Astrocyte (in vitro differentiated cells and primary cell): ENCODE measurements at regions not wholly inside any gene's neighbourhood (a gene's known extent, or its start where the extent isn't known, plus 50 kb on each side); places are given as distances from the start of the nearest gene placed in this dataset.

Source experiments
- DNase-seq: peaks from one replicate; pipeline ENCODE4 v3.0.0-alpha.2; 2010; ENCODE audit warnings: low read depth
- FAIRE-seq: peaks from 2 replicates; lab custom pipeline; 2011; peaks lifted over from hg19 to GRCh38; lab: Jason Lieb, UNC
- H2AFZ ChIP-seq: 2 replicates; pipeline ENCODE4 v1.6.0; 2012; ENCODE audit warnings: low read depth, low read length, inconsistent platforms
- H3K27ac ChIP-seq: 2 replicates; pipeline ENCODE4 v1.5.1; 2011; ENCODE audit warnings: low read depth, low read length, inconsistent platforms
- H3K27me3 ChIP-seq: 2 replicates; pipeline ENCODE4 v1.6.0; 2011; ENCODE audit warnings: low read length, inconsistent platforms; ENCODE audit not compliant: insufficient read depth
- H3K36me3 ChIP-seq: 2 replicates; pipeline ENCODE4 v1.5.1; 2011; ENCODE audit warnings: low read length, inconsistent platforms; ENCODE audit not compliant: insufficient read depth
- H3K4me1 ChIP-seq: 2 replicates; pipeline ENCODE4 v1.5.1; 2011; ENCODE audit warnings: low read length, inconsistent platforms; ENCODE audit not compliant: insufficient read depth
- H3K4me2 ChIP-seq: 2 replicates; pipeline ENCODE4 v1.6.0; 2012; ENCODE audit warnings: low read length, inconsistent platforms
- H3K4me3 ChIP-seq: 2 replicates; pipeline ENCODE4 v1.5.1; 2011; ENCODE audit warnings: low read depth, mild to moderate bottlenecking, low read length, inconsistent platforms; ENCODE audit not compliant: insufficient read depth
- H3K79me2 ChIP-seq: 2 replicates; pipeline ENCODE4 v1.6.0; 2012; ENCODE audit warnings: mild to moderate bottlenecking, low read length, inconsistent platforms; ENCODE audit not compliant: insufficient read depth
- H3K9ac ChIP-seq: 2 replicates; pipeline ENCODE4 v1.6.0; 2012; ENCODE audit warnings: mild to moderate bottlenecking, low read length, inconsistent platforms
- H3K9me3 ChIP-seq: 2 replicates; pipeline ENCODE4 v1.5.1; 2012; ENCODE audit warnings: low read depth, mild to moderate bottlenecking, low read length, inconsistent platforms; ENCODE audit not compliant: insufficient read depth
- H4K20me1 ChIP-seq: 2 replicates; pipeline ENCODE4 v1.6.0; 2012; ENCODE audit warnings: low read length, inconsistent platforms; ENCODE audit not compliant: insufficient read depth
- H3K27ac Mint-ChIP-seq: one replicate; pipeline ENCODE4 v1.8.0; 2021; ENCODE audit warnings: mild to moderate bottlenecking, mixed read lengths; ENCODE audit not compliant: unreplicated experiment
- H3K27me3 Mint-ChIP-seq: one replicate; pipeline ENCODE4 v1.8.0; 2021; ENCODE audit warnings: low read depth, mixed read lengths; ENCODE audit not compliant: unreplicated experiment
- H3K36me3 Mint-ChIP-seq: one replicate; pipeline ENCODE4 v1.8.0; 2021; ENCODE audit warnings: low read depth, mixed read lengths; ENCODE audit not compliant: unreplicated experiment
- H3K4me1 Mint-ChIP-seq: one replicate; pipeline ENCODE4 v1.8.0; 2021; ENCODE audit warnings: low read depth, mixed read lengths; ENCODE audit not compliant: unreplicated experiment
- H3K4me3 Mint-ChIP-seq: one replicate; pipeline ENCODE4 v1.8.0; 2021; ENCODE audit warnings: mild to moderate bottlenecking, moderate library complexity, mixed read lengths; ENCODE audit not compliant: unreplicated experiment
- H3K9me3 Mint-ChIP-seq: one replicate; pipeline ENCODE4 v1.8.0; 2021; ENCODE audit warnings: mild to moderate bottlenecking, mixed read lengths; ENCODE audit not compliant: unreplicated experiment
- CTCF ChIP-seq: IDR thresholded peaks from 2 replicates; pipeline ENCODE4 v1.5.1; 2011; ENCODE audit warnings: low read depth, mild to moderate bottlenecking, inconsistent platforms, low read length, moderate library complexity; ENCODE audit not compliant: insufficient read depth
- EZH2 ChIP-seq: IDR thresholded peaks from 2 replicates; pipeline ENCODE4 v1.6.1; 2012; ENCODE audit warnings: mild to moderate bottlenecking, low read length, inconsistent platforms; ENCODE audit not compliant: insufficient read depth

- FAIRE-seq, result no peak
- H3K27me3 ChIP-seq, result no peaks in the 10 kb centered on the region
- no peak overlapping the region for H3K9ac ChIP-seq
- H3K4me1 ChIP-seq, result no peaks in the 10 kb centered on the region
- Mint-ChIP-seq H3K9me3 (peaks cover 3% of the 10 kb centered on the region), H3K4me3 (no peak overlapping the region), H3K27me3 (peaks cover 4% of the 10 kb centered on the region), H3K27ac (no peak overlapping the region), H3K36me3 (no peaks in the 10 kb centered on the region), H3K4me1 (peaks cover 12% of the 10 kb centered on the region)
- no peak overlapping the region for H2AFZ ChIP-seq
- H3K27ac ChIP-seq, result no peak overlapping the region
- no peak for DNase-seq
- no peaks in the 10 kb centered on the region for H3K9me3 ChIP-seq
- H3K4me3 ChIP-seq, result no peak overlapping the region
- no peaks in the 10 kb centered on the region for H3K36me3 ChIP-seq
- no peaks in the 10 kb centered on the region for H3K79me2 ChIP-seq
- TF ChIP-seq CTCF (no peak), EZH2 (no peak)
- H3K4me2 ChIP-seq, result no peak overlapping the region
- H4K20me1 ChIP-seq, result no peaks in the 10 kb centered on the region
These were observed 250.2 kb upstream of the CHAC2 start for GRCh38 chr2:53517406-53517805.

DNA sequence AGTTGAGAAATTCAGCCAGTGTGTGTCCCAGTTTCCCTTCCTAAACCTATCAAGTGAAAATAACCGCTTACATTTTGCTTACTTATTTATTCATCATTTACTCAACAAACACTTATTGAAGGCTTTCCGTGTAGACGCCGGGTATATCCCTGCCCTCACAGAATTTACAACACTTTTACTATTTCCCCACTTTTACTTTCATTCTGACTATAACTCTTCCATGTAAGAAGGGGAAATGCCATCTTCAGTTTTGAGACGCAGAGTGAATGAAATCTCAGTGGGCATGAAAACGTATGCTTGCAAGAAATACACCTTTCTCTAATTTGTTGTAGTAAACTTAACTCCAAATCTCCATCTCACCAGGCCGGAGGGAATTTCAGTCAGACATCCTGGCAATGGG is 251.0 kb upstream of the CHAC2 start:
- no peak for TF ChIP-seq EZH2
- no peak for TF ChIP-seq CTCF
- Mint-ChIP-seq H3K36me3 (no peaks in the 10 kb centered on the region), H3K27me3 (peaks cover 4% of the 10 kb centered on the region), H3K4me1 (peaks cover 15% of the 10 kb centered on the region), H3K4me3 (no peak overlapping the region), H3K9me3 (peaks cover 3% of the 10 kb centered on the region), H3K27ac (no peak overlapping the region)
- no peaks in the 10 kb centered on the region for H3K79me2 ChIP-seq
- DNase-seq, result no peak
- H3K4me2 ChIP-seq, result no peak overlapping the region
- no peak overlapping the region for H3K9ac ChIP-seq
- H3K4me1 ChIP-seq, result no peaks in the 10 kb centered on the region
- no peaks in the 10 kb centered on the region for H3K27me3 ChIP-seq
- H3K4me3 ChIP-seq, result no peak overlapping the region
- no peaks in the 10 kb centered on the region for H3K9me3 ChIP-seq
- H3K36me3 ChIP-seq, result no peaks in the 10 kb centered on the region
- no peak overlapping the region for H2AFZ ChIP-seq
- FAIRE-seq, result no peak
- H3K27ac ChIP-seq, result no peak overlapping the region
- H4K20me1 ChIP-seq, result no peaks in the 10 kb centered on the region

GRCh38 chr2:53515435-53516332 is 251.9 kb upstream of the CHAC2 start:
- Histone ChIP-seq H3K4me2 (no peak overlapping the region), H4K20me1 (no peaks in the 10 kb centered on the region), H3K79me2 (no peaks in the 10 kb centered on the region), H3K27ac (no peak overlapping the region), H3K4me3 (no peak overlapping the region), H3K36me3 (no peaks in the 10 kb centered on the region), H3K27me3 (no peaks in the 10 kb centered on the region), H3K9ac (no peak overlapping the region), H2AFZ (no peak overlapping the region), H3K9me3 (no peaks in the 10 kb centered on the region), H3K4me1 (no peaks in the 10 kb centered on the region)
- Mint-ChIP-seq H3K9me3 (peaks cover 3% of the 10 kb centered on the region), H3K4me1 (peaks cover 15% of the 10 kb centered on the region), H3K27ac (no peak overlapping the region), H3K36me3 (no peaks in the 10 kb centered on the region), H3K4me3 (no peak overlapping the region), H3K27me3 (peaks cover 4% of the 10 kb centered on the region)
- FAIRE-seq (no peak), DNase-seq (no peak)
- no peak for TF ChIP-seq CTCF
- no peak for TF ChIP-seq EZH2
